ENCODE measurements at regions not wholly inside any gene's neighbourhood (a gene's known extent, or its start where the extent isn't known, plus 50 kb on each side); places are given as distances from the start of the nearest gene placed in this dataset.

GRCh38 chr5:126189862-126190261 is 233.3 kb upstream of the GRAMD2B start:
- TF ChIP-seq CTCF (IDR thresholded peaks at IDR 0.05) (no peak), POLR2AphosphoS5 (IDR thresholded peaks at IDR 0.05) (no peak), POLR2A (IDR thresholded peaks at IDR 0.05) (no peak), EP300 (IDR thresholded peaks at IDR 0.05) (no peak)

Data from sigmoid colon (tissue), 4 donors.